GM18508 (cell line): ENCODE measurements at regions not wholly inside any gene's neighbourhood (a gene's known extent, or its start where the extent isn't known, plus 50 kb on each side); places are given as distances from the start of the nearest gene placed in this dataset.
"Not testable (repeated sequence)": the region's sequence is repeated elsewhere in the genome, so short reads cannot be mapped to it uniquely, and the experiment has no call there.

ENCODE experiments used
- ATAC-seq: cut with Tn5 transposase; IDR thresholded peaks from one replicate; pipeline ENCODE4 v1.9.1; 2021; ENCODE audit warnings: moderate number of reproducible peaks; ENCODE audit not compliant: insufficient read depth, unreplicated experiment

- ATAC-seq: no peak
These were observed 171.7 kb upstream of the HCCS start for GRCh38 chrX:10939424-10939823.

- no peak for ATAC-seq
These were observed 166.8 kb upstream of the HCCS start for GRCh38 chrX:10944136-10944885.

- no peak for ATAC-seq
These were observed 165.6 kb upstream of the HCCS start for GRCh38 chrX:10945498-10945897.

DNA sequence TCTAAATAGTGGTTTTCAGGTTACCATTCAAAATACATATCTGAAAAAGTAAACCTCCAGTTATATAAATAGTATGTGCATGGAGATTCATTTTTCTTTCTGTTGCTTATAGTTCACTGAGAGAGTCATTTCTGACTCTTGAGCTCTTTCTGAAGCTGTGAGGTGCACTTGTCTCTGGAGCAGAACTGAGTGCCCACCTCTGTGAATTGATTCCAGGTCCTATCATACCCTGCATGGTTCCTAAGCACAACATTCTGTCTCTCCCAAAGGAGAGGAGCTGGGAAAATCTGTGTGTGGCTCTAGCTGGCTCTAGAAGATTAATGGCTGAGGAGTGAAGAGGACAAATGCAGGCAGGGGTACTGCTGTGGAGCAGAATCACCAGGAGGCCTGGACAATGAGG is 161.6 kb upstream of the HCCS start:
- ATAC-seq: no peak

DNA sequence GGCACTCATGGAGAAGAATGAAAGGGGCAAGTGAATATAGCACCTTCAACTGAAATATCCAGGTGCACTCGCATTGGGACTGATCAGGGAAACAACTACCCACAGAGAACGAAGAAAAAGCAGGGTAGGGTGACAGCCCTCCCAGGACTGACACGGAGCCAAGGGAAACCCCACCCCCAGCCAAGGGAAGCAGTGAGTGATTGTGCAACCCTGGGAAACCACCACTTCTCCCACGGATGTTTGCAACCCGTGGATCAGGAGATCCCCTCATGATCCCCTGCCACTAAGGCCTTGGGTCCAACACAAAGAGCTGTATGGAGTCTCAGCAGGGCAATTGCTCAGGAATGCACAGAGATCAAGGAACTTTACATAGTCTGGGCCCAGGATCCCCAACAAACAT is 158.5 kb upstream of the HCCS start:
- ATAC-seq: no peak

- ATAC-seq: no peak
These were observed 145.8 kb upstream of the HCCS start for GRCh38 chrX:10965174-10965798.

DNA sequence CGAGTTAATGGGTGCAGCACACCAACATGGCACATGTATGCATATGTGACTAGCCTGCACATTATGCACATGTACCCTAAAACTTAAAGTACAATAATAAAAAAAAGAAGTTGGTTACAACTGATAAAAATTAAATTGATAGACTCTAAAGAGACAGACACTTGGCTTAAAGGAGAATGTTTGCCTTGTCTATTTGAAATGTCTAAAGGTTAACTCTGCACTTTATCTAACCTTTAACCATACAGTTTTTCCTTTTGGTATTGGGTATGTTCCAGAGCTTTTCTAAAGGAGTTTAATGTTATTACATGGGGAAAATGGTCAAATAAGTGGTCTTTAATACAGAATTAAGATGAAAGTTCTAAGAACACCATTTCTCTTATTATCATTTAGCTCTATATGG is 145.1 kb upstream of the HCCS start:
- ATAC-seq: no peak

DNA sequence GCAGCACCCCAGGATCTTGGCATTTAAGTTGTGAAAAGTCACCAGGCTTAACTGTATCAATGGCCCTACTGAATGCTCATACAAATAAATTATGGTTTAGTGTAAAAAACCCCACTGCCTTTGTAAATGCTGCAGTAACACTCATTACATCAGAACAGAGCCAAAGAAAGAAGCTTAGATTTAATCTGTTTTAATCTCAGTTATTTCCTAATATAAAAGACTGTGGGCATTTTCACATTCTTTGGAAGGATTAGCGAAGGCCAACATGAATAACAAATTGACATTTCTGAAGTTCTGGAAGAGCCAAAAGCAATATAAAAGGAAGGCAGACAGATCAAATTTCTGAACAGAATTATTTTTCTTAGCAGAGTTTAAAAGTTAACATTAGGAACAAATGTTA is 140.0 kb upstream of the HCCS start:
- no peak for ATAC-seq

DNA sequence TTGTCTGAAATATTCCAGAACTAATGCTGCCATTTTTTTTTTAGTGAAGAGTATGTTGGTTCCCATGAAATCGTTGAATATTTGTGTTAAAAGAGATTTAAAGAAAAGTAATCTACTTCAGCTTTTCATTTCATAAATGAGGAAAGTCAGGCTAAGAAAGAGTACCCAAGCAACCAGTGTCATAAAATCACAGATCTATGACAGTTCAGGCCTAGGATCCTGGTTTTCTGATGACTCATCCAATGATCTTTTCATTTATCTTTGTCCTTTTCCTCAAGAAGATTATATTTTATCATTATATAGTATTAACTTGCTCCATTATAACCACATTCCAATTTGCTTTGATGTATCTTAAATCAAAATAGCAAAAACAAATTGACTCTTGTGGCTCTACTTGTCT is 139.4 kb upstream of the HCCS start:
- no peak for ATAC-seq

DNA sequence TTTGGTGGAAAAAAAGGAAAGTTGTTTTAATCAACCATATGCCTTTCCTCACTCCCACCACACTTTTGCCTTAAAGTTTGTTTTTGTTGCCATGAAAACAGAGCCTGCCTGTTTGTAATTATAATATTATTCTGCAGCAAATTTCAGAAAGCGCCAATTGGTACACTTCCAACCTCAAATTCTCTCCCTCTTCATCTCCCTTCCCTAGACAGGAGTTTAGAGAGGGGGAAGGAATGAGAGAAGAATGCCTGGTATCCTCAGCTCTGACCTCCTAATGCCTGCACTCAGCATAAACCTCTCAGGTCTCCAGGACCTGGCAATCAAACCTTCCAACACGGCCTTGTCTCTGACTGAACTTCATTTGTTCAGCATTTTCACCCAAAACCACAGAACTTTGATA is 138.4 kb upstream of the HCCS start:
- no peak for ATAC-seq

GRCh38 chrX:10974920-10975319 is 136.2 kb upstream of the HCCS start:
- no peak for ATAC-seq

GRCh38 chrX:10979956-10980355 is 131.2 kb upstream of the HCCS start:
- no peak for ATAC-seq

DNA sequence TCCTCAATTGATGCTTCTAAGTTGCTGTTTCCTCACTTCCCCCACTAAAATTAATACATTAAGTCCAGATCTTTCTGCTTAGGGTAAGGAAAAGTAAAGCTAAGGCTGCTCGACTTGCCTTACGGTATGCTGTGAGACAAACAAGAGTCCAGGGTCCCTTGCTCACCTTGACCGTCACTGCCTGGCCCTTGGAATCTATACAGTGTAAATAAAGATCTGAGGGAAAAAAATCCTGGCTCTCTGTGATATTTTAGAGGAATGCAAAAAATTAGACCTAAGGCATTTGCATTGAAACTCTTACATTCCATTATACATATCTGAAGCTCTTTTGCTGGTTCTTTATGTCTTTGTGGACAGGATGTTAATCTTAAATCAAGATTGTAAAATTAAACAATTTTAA is 129.6 kb upstream of the HCCS start:
- ATAC-seq: no peak

- no peak for ATAC-seq
These were observed 127.6 kb upstream of the HCCS start for GRCh38 chrX:10983526-10983925.

DNA sequence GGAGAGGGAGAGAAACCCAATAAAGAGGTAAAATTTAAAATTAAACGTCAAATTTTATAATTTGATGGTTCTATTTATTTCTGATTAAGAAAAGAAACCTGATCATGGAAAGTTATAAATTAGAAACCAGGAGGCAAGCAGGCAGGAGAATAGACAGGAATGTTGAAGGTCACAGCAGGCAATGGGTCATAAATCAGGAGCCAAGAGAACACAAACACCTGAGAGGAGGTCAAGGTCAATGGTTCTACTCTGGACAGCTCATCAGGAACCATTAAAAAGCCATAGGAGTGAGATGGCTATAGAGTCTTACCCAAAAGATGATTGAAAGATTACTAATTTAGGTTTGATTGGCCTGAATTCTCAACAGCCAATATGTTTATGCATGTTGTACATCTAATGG is 126.9 kb upstream of the HCCS start:
- ATAC-seq: no peak

DNA sequence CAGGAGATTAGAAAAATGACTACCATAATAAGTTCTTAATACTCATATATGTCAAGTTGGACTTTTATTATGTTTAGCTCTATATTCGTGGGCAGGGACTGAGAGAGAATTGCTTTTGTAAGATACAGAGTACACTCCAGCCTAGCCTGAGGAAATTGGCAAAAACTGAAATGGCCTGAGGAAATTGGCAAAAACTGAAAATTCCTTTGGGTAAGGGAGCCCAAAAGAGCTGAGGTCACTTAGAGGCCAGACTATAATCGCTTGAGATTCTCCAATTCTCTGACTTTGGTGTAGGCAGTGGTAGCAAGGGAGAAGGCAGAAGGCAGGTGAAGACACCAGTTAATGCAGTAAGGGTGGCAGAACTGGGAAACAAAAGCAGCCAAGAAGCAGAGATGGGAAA is 124.5 kb upstream of the HCCS start:
- ATAC-seq: no peak

DNA sequence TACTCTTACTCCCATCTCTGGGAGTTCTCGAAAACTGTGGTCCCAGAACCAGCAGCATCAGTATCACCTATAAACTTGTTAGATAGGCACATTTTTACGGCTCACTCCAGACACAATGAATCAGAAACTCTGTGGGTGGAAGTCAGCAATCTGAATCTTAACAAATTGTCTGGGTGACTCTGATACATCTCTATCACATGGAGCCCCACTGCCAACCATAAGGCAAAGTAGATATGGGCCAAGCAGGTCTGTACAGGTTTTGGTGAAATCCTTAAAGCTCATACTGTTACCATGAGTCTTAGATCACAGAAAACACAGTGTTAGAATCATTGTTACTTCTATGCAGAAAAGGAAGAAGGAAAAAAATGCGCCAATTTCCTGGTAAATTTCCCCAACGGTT is 122.5 kb upstream of the HCCS start:
- no peak for ATAC-seq

- ATAC-seq: no peak
These were observed 121.7 kb upstream of the HCCS start for GRCh38 chrX:10989386-10989785.

DNA sequence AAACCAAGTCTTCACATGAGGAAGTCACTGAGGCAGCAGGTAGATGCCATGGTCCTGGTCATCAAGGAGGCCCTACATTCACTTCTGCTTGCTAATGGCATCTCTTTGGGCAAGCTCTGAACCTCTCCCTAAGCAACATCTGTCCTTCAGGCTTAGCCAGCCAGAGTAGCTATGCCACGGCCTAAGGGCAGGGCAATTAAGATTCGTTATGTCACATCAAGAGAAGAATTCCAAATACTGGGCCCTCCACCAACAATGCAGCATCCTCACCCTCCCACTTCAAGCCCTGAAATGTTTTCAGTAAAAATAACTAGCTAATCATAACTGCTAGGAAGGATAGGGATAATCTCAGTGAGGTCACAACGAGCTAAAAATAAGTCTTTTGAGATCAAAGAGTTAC is 120.7 kb upstream of the HCCS start:
- ATAC-seq: no peak

GRCh38 chrX:10990976-10991375 is 120.2 kb upstream of the HCCS start:
- no peak for ATAC-seq

DNA sequence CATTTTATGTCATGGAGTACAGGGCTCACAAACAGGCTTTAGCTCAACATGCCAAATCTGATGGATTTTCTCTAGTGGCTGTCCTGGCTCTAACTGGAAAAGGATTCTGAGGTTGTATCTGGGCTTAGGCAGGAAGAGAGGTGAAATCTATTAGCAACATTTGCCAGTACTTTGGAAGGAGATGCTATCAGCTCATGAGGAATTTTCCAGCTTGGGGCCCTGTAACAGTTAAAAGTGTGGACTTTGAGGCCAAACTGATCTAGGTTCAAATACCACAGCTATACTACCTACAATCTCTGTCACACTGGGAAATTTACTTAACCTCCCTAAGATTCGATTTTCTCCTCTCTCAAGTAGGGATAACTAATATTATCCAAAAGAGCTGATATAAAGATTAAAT is 119.0 kb upstream of the HCCS start:
- no peak for ATAC-seq

- not testable (repeated sequence) for ATAC-seq
These were observed 104.1 kb upstream of the HCCS start for GRCh38 chrX:11007076-11007475.
